GM18867 (cell line): ENCODE measurements at regions not wholly inside any gene's neighbourhood (a gene's known extent, or its start where the extent isn't known, plus 50 kb on each side); places are given as distances from the start of the nearest gene placed in this dataset.

Source experiments
- ATAC-seq: cut with Tn5 transposase; IDR thresholded peaks from one replicate; pipeline ENCODE4 v1.9.1; 2021; ENCODE audit warnings: mild to moderate bottlenecking, moderate library complexity; ENCODE audit not compliant: unreplicated experiment

DNA sequence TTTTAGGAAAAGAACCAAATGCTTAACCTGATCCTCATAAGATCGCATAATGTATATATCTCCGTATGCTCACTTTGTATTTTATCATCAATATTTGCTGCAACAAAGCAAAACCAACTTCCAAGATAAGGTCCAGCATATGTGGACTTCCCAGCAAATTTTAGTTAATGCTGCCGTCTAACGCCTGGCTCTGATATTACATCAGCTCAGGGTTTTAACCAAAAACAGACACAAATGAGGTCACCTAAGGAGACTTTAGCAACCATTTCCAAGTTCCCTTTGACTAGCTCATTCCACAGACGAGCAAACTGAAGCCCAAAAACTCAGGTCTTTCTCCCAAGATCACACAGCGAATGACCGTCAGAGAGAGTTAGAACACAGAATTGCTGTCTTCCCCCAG, 59.4 kb upstream of the UCN3 start:
- ATAC-seq: no peak

DNA sequence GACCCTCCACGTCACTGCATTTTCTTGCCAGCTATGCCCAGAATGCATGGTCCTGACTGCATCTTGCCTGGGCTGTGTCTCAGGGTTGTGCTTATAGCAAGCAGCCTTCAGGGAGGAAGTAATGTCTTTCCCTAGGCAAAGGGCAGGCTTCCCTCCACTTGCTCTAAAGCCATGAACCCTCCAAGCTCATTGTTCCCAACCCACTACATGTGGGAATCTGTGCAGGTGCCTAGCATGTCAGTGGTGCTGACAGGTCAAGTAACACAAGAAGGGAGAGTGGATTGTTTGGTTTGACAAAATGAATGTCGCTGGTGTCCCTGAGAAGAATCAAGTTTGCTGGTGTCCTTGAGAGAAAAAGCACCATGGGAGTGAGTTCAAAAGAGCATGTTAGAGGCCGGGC, 53.9 kb upstream of the UCN3 start:
- ATAC-seq: no peak

DNA sequence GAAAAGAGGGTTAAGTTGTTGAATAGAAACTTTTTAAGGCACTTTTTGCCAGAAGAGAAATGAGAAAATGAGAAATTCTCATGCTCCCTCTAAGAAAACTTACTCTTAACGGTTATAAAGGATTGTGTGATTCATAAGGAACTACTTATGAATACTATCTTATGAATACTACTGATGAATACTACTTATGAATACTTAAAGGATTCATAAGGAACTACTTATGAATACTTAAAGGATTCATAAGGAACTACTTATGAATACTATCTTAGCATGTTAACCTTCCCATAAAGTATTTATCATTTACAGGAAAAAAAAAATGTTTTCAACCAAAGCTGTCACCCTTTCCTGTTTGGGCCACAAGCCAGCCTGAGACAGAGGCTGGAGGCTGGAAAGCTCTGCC, 53.1 kb upstream of the UCN3 start:
- ATAC-seq: no peak

DNA sequence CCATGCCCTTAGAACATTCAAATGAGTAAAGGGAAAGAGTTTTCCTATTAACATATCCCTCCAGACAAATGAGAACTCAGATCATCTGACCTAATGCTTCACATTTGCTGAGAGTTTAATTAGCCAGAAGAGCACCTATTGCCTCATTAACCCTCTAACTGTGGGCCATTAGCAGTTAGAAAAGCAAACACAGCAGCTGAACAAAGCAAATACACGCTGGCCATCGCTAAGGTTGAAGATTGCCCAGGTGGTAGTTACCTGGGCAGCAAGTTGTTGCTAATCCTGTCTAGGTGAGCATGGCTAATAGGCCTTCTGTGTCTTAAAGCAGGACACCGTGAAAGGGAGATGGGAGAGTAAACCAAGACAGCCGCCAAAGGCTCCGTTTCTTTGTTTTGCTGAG, 49.9 kb upstream of the UCN3 start:
- ATAC-seq: no peak
